A673 (cell line): ENCODE measurements at regions not wholly inside any gene's neighbourhood (a gene's known extent, or its start where the extent isn't known, plus 50 kb on each side); places are given as distances from the start of the nearest gene placed in this dataset.

Experiments
- BruUV-seq: library from RNA; stranded (reverse); fragments of 400-500 nt; replicated peaks from 2 replicates; lab custom pipeline; 2021; lab: Mats Ljungman, UMichigan
- CTCF ChIA-PET: fragments of 300-600 bp; sonication (Branson Sonifier 250); formaldehyde crosslinking; loops from one replicate; lab custom pipeline; 2022; ENCODE audit warnings: antibody characterized with exemption; lab: Charles Lee
- POLR2A ChIA-PET: fragments of 300-600 bp; sonication (Branson Sonifier 250); formaldehyde crosslinking; loops from one replicate; lab custom pipeline; 2022; ENCODE audit warnings: antibody characterized with exemption; ENCODE audit not compliant: low non-redundant PET; lab: Charles Lee
- DNase-seq: peaks from one replicate; pipeline ENCODE4 v3.0.0-alpha.2; 2015; ENCODE audit warnings: low spot score
- H3K27ac ChIP-seq: fragments of 200-600 bp; sonication (generic); 2 replicates; pipeline ENCODE4 v1.5.1; 2016; ENCODE audit warnings: mixed run types, low read depth, mild to moderate bottlenecking, mixed read lengths, antibody characterized with exemption, low read length; ENCODE audit not compliant: poor library complexity, severe bottlenecking
- H3K27me3 ChIP-seq: fragments of 200-600 bp; sonication (generic); replicated peaks from 2 replicates; pipeline ENCODE4 v1.6.1; 2017; ENCODE audit warnings: mixed run types, low read depth, mild to moderate bottlenecking, mixed read lengths, antibody characterized with exemption, low read length; ENCODE audit not compliant: insufficient read depth, poor library complexity
- H3K36me3 ChIP-seq: fragments of 200-600 bp; sonication (generic); 2 replicates; pipeline ENCODE4 v1.6.1; 2016; ENCODE audit warnings: mixed run types, mild to moderate bottlenecking, mixed read lengths, antibody characterized with exemption, low read length; ENCODE audit not compliant: insufficient read depth, poor library complexity, severe bottlenecking
- H3K4me1 ChIP-seq: fragments of 200-600 bp; sonication (generic); 2 replicates; pipeline ENCODE4 v1.6.1; 2017; ENCODE audit warnings: mixed run types, mild to moderate bottlenecking, mixed read lengths, antibody characterized with exemption, low read length; ENCODE audit not compliant: insufficient read depth, poor library complexity, severe bottlenecking
- H3K4me3 ChIP-seq: fragments of 200-600 bp; sonication (generic); 2 replicates; pipeline ENCODE4 v1.5.1; 2016; ENCODE audit warnings: low read depth, mixed run types, mild to moderate bottlenecking, mixed read lengths, low read length; ENCODE audit not compliant: poor library complexity, severe bottlenecking
- H3K9me3 ChIP-seq: fragments of 200-600 bp; sonication (generic); 2 replicates; pipeline ENCODE4 v1.6.1; 2016; ENCODE audit warnings: mixed run types, low read depth, mild to moderate bottlenecking, mixed read lengths, antibody characterized with exemption, low read length; ENCODE audit not compliant: poor library complexity, severe bottlenecking
- CTCF ChIP-seq: fragments of 300-800, 200-600 bp; sonication (generic); conservative IDR thresholded peaks from 2 replicates; pipeline ENCODE4 v1.5.1; 2017; ENCODE audit warnings: low read depth, mild to moderate bottlenecking, antibody characterized with exemption, low read length, moderate library complexity, mixed read lengths
- EZH2 ChIP-seq: fragments of 200-600 bp; sonication (generic); IDR thresholded peaks from 2 replicates; pipeline ENCODE4 v1.6.1; 2017; ENCODE audit warnings: borderline replicate concordance, low read depth, mild to moderate bottlenecking, mixed read lengths, antibody characterized with exemption, low read length; ENCODE audit not compliant: poor library complexity, severe bottlenecking
- intact Hi-C: fragments of 100-400 bp; cut with micrococcal nuclease; formaldehyde crosslinking; loops from one replicate; pipeline ENCODE4 v1.10.0; 2022; ENCODE audit not compliant: unreplicated experiment

- Histone ChIP-seq H3K4me3 (no peak overlapping the region), H3K27ac (no peak overlapping the region), H3K27me3 (no peaks in the 10 kb centered on the region), H3K9me3 (peaks cover 5% of the 10 kb centered on the region), H3K4me1 (no peaks in the 10 kb centered on the region), H3K36me3 (no peaks in the 10 kb centered on the region)
- TF ChIP-seq EZH2: no peak
- TF ChIP-seq CTCF: no peak
- no TSS peak for BruUV-seq
- ChIA-PET CTCF (no interaction called here), POLR2A (no interaction called here)
- DNase-seq: no peak
- intact Hi-C loops: no loop called here
These were observed 377.8 kb upstream of the ADAMTS16 start for GRCh38 chr5:4762316-4762715.

GRCh38 chr5:4765411-4765810 is 374.7 kb upstream of the ADAMTS16 start:
- DNase-seq: no peak
- peaks cover 5% of the 10 kb centered on the region for H3K9me3 ChIP-seq
- ChIA-PET POLR2A (no interaction called here), CTCF (no interaction called here)
- no peaks in the 10 kb centered on the region for H3K27me3 ChIP-seq
- intact Hi-C loops: no loop called here
- TF ChIP-seq CTCF: no peak
- no peak for TF ChIP-seq EZH2
- H3K36me3 ChIP-seq: no peaks in the 10 kb centered on the region
- no TSS peak for BruUV-seq
- H3K4me3 ChIP-seq: no peak overlapping the region
- H3K4me1 ChIP-seq: no peaks in the 10 kb centered on the region
- no peak overlapping the region for H3K27ac ChIP-seq

- POLR2A ChIA-PET: no interaction called here
- Histone ChIP-seq H3K4me3 (no peak overlapping the region), H3K36me3 (no peaks in the 10 kb centered on the region), H3K27me3 (no peaks in the 10 kb centered on the region), H3K27ac (no peak overlapping the region), H3K9me3 (peaks cover 5% of the 10 kb centered on the region), H3K4me1 (no peaks in the 10 kb centered on the region)
- intact Hi-C loops: no loop called here
- DNase-seq: no peak
- CTCF ChIA-PET: no interaction called here
- TF ChIP-seq CTCF (no peak), EZH2 (no peak)
- BruUV-seq: no TSS peak
These were observed 374.0 kb upstream of the ADAMTS16 start for GRCh38 chr5:4766101-4766500.
